GM13977 (cell line): ENCODE measurements at regions not wholly inside any gene's neighbourhood (a gene's known extent, or its start where the extent isn't known, plus 50 kb on each side); places are given as distances from the start of the nearest gene placed in this dataset.

ENCODE experiments used
- DNase-seq: peaks from one replicate; pipeline ENCODE4 v3.0.0; 2012; ENCODE audit warnings: low spot score
- CTCF ChIP-seq: IDR thresholded peaks from 2 replicates; pipeline ENCODE4 v1.5.1; 2012; ENCODE audit warnings: mild to moderate bottlenecking, control low read depth; ENCODE audit not compliant: insufficient read depth; ENCODE audit errors: extremely low read depth, missing control alignments
- in situ Hi-C: fragments of 300-500 bp; cut with MboI; formaldehyde crosslinking; loops from one replicate; pipeline ENCODE4 v1.12.0; 2022; ENCODE audit warnings: low sequenced_read_pairs, low pct_unique_long_range_greater_than_20kb, mixed read lengths, inconsistent platforms; ENCODE audit not compliant: unreplicated experiment

- no peak for TF ChIP-seq CTCF
- in situ Hi-C loops: no loop called here
- DNase-seq: no peak
These were observed 52.8 kb upstream of the KLF6 start for GRCh38 chr10:3837647-3838459.

- peak; percentile 49 for DNase-seq
- no peak for TF ChIP-seq CTCF
- in situ Hi-C loops: no loop called here
These were observed 51.3 kb upstream of the KLF6 start for GRCh38 chr10:3836222-3836820.

- in situ Hi-C loops: no loop called here
- no peak for DNase-seq
- no peak for TF ChIP-seq CTCF
These were observed 50.8 kb upstream of the KLF6 start for GRCh38 chr10:3835770-3836169.

GRCh38 chr10:3834947-3835346 lies 49.9 kb upstream of the KLF6 start:
- DNase-seq: no peak
- no peak for TF ChIP-seq CTCF
- in situ Hi-C loops: no loop called here
